HG03521 (cell line): ENCODE measurements at regions not wholly inside any gene's neighbourhood (a gene's known extent, or its start where the extent isn't known, plus 50 kb on each side); places are given as distances from the start of the nearest gene placed in this dataset.
"Not testable (repeated sequence)": the region's sequence is repeated elsewhere in the genome, so short reads cannot be mapped to it uniquely, and the experiment has no call there.

Source experiments
- ATAC-seq: cut with Tn5 transposase; IDR thresholded peaks from one replicate; pipeline ENCODE4 v1.9.1; 2021; ENCODE audit warnings: mild to moderate bottlenecking, moderate library complexity; ENCODE audit not compliant: unreplicated experiment

GRCh38 chr12:88733008-88733407 lies 152.7 kb upstream of the KITLG start:
- no peak for ATAC-seq

- ATAC-seq = no peak
These were observed 148.9 kb upstream of the KITLG start for GRCh38 chr12:88729196-88729595.

- no peak for ATAC-seq
These were observed 146.8 kb upstream of the KITLG start for GRCh38 chr12:88726806-88727720.

GRCh38 chr12:88725592-88726143 lies 145.4 kb upstream of the KITLG start:
- ATAC-seq = no peak

GRCh38 chr12:88723219-88723618 lies 142.9 kb upstream of the KITLG start:
- ATAC-seq = no peak

GRCh38 chr12:88720785-88721650 lies 140.7 kb upstream of the KITLG start:
- ATAC-seq = no peak

- ATAC-seq = no peak
These were observed 140.0 kb upstream of the KITLG start for GRCh38 chr12:88720231-88720630.

- no peak for ATAC-seq
These were observed 136.9 kb upstream of the KITLG start for GRCh38 chr12:88717188-88717587.

GRCh38 chr12:88716240-88716639 lies 136.0 kb upstream of the KITLG start:
- no peak for ATAC-seq

- no peak for ATAC-seq
These were observed 135.4 kb upstream of the KITLG start for GRCh38 chr12:88715673-88716072.

- ATAC-seq = not testable (repeated sequence)
These were observed 134.1 kb upstream of the KITLG start for GRCh38 chr12:88714263-88714882.

GRCh38 chr12:88707800-88708199 lies 127.5 kb upstream of the KITLG start:
- ATAC-seq = no peak

GRCh38 chr12:88706286-88706685 lies 126.0 kb upstream of the KITLG start:
- no peak for ATAC-seq

GRCh38 chr12:88703790-88704189 lies 123.5 kb upstream of the KITLG start:
- ATAC-seq = no peak

GRCh38 chr12:88698471-88698870 lies 118.2 kb upstream of the KITLG start:
- no peak for ATAC-seq

- no peak for ATAC-seq
These were observed 113.7 kb upstream of the KITLG start for GRCh38 chr12:88693837-88694445.

- no peak for ATAC-seq
These were observed 111.5 kb upstream of the KITLG start for GRCh38 chr12:88691811-88692210.

GRCh38 chr12:88684610-88685009 lies 104.3 kb upstream of the KITLG start:
- ATAC-seq = no peak

GRCh38 chr12:88684170-88684569 lies 103.9 kb upstream of the KITLG start:
- no peak for ATAC-seq

GRCh38 chr12:88683628-88684027 lies 103.4 kb upstream of the KITLG start:
- no peak for ATAC-seq

GRCh38 chr12:88681271-88681670 lies 101.0 kb upstream of the KITLG start:
- ATAC-seq = no peak
